HepG2 (cell line): ENCODE measurements at regions not wholly inside any gene's neighbourhood (a gene's known extent, or its start where the extent isn't known, plus 50 kb on each side); places are given as distances from the start of the nearest gene placed in this dataset.

ENCODE experiments used
- ATAC-seq: fragments of 200-7000 bp; cut with Tn5 transposase; 3 replicates; pipeline ENCODE4 v1.9.1; 2020; ENCODE audit warnings: mild to moderate bottlenecking, moderate library complexity
- BruUV-seq: library from RNA; stranded (reverse); fragments of 400-500 nt; replicated peaks from 2 replicates; lab custom pipeline; 2021; lab: Mats Ljungman, UMichigan
- CTCF ChIA-PET: fragments of 300-600 bp; formaldehyde crosslinking; extraction: SDS; loops from one replicate; lab custom pipeline; 2021; ENCODE audit warnings: low total read pairs, inconsistent platforms, low intra/inter-chr PET ratio; lab: Yijun Ruan, JAX
- POLR2A ChIA-PET: fragments of 350-600 bp; sonication (Branson Sonifier 250); formaldehyde crosslinking; loops from one replicate; lab custom pipeline; 2020; ENCODE audit warnings: antibody characterized with exemption, inconsistent platforms; lab: Yijun Ruan, JAX
- DNase-seq: peaks from one replicate; pipeline ENCODE4 v3.0.0-alpha.2; 2015; ENCODE audit warnings: low spot score
- FAIRE-seq: peaks from 3 replicates; lab custom pipeline; 2011; peaks lifted over from hg19 to GRCh38; lab: Jason Lieb, UNC
- H2AFZ ChIP-seq: one replicate; pipeline ENCODE4 v1.6.1; 2011; ENCODE audit warnings: low read length, inconsistent platforms
- H3K27ac ChIP-seq: fragments of 300-600 bp; 3 replicates; pipeline ENCODE4 v1.8.0; 2011; ENCODE audit warnings: mixed run types, mild to moderate bottlenecking, mixed read lengths, low read length, inconsistent platforms; ENCODE audit not compliant: insufficient read depth; ENCODE audit errors: extremely low read length
- H3K27me3 ChIP-seq, 2 experiments: fragments of 200-600 bp in 1 of 2; 2 replicates in 1 of 2; 3 replicates in 1 of 2; pipeline versions ENCODE4 v1.6.0 to v1.8.0; 2011; ENCODE audit warnings: low read length in 2 of 2, mild to moderate bottlenecking in 2 of 2, moderate library complexity in 2 of 2, inconsistent platforms in 1 of 2; ENCODE audit not compliant: insufficient read depth in 2 of 2, control insufficient read depth in 1 of 2
- H3K36me3 ChIP-seq, 2 experiments: fragments of 200-600 bp in 1 of 2; replicated peaks in 1 of 2; 2 replicates in 1 of 2; 3 replicates in 1 of 2; pipeline versions ENCODE4 v1.5.1 to v1.8.0; 2011; ENCODE audit warnings: low read length in 2 of 2, inconsistent platforms in 1 of 2; ENCODE audit not compliant: insufficient read depth in 2 of 2, control insufficient read depth in 1 of 2
- H3K4me1 ChIP-seq: 2 replicates; pipeline ENCODE4 v1.5.1; 2012; ENCODE audit warnings: low read length, inconsistent platforms; ENCODE audit not compliant: insufficient read depth
- H3K4me2 ChIP-seq: 2 replicates; pipeline ENCODE4 v1.6.0; 2011; ENCODE audit warnings: low read depth, low read length, inconsistent platforms
- H3K4me3 ChIP-seq, 3 experiments: fragments of 200-600 bp in 1 of 3; sonication (generic), shearing (Covaris generic) in 1 of 3; replicated peaks in 1 of 3; 2 replicates each; pipeline ENCODE4 v1.5.1; 2011 to 2016; ENCODE audit warnings: low read length in 3 of 3, inconsistent platforms in 2 of 3, low read depth in 2 of 3, mild to moderate bottlenecking in 2 of 3, control low read depth in 1 of 3, mixed read lengths in 1 of 3; ENCODE audit not compliant: insufficient read depth in 1 of 3
- H3K79me2 ChIP-seq: one replicate; pipeline ENCODE4 v1.6.1; 2011; ENCODE audit warnings: low read length, inconsistent platforms; ENCODE audit not compliant: insufficient read depth
- H3K9ac ChIP-seq: 2 replicates; pipeline ENCODE4 v1.6.0; 2011; ENCODE audit warnings: mild to moderate bottlenecking, low read depth, low read length, inconsistent platforms; ENCODE audit not compliant: insufficient read depth
- H3K9me3 ChIP-seq: 2 replicates; pipeline ENCODE4 v1.5.1; 2012; ENCODE audit warnings: mild to moderate bottlenecking, low read length
- H4K20me1 ChIP-seq: 2 replicates; pipeline ENCODE4 v1.6.0; 2011; ENCODE audit warnings: inconsistent platforms, mild to moderate bottlenecking, low read length, moderate library complexity; ENCODE audit not compliant: insufficient read depth
- CSRNP2 ChIP-seq: sonication (generic); formaldehyde crosslinking; conservative IDR thresholded peaks from 2 replicates; pipeline ENCODE4 v1.8.0; 2022; ENCODE audit warnings: low read depth, missing genetic modification reagents
- RBAK ChIP-seq: sonication (generic); formaldehyde crosslinking; IDR thresholded peaks from 2 replicates; pipeline ENCODE4 v1.5.1; 2020; ENCODE audit warnings: mild to moderate bottlenecking, missing genetic modification reagents
- TFDP2 ChIP-seq: sonication (generic); formaldehyde crosslinking; IDR thresholded peaks from 2 replicates; pipeline ENCODE4 v1.4.0; 2020; ENCODE audit warnings: missing genetic modification reagents
- ZBTB26 ChIP-seq: IDR thresholded peaks from 2 replicates; pipeline ENCODE4 v1.6.1; 2016; ENCODE audit warnings: missing compliant biosample characterization, missing genetic modification reagents, borderline replicate concordance
- ZNF251 ChIP-seq: sonication (generic); formaldehyde crosslinking; IDR thresholded peaks from 2 replicates; pipeline ENCODE4 v1.9.0; 2021; ENCODE audit warnings: mild to moderate bottlenecking, missing genetic modification reagents
- ZNF337 ChIP-seq: sonication (generic); formaldehyde crosslinking; IDR thresholded peaks from 2 replicates; pipeline ENCODE4 v1.5.1; 2020; ENCODE audit warnings: missing genetic modification reagents, low read depth, mild to moderate bottlenecking, borderline replicate concordance
- ZNF660 ChIP-seq: sonication (generic); formaldehyde crosslinking; IDR thresholded peaks from 2 replicates; pipeline ENCODE4 v1.5.1; 2020; ENCODE audit warnings: mild to moderate bottlenecking, low read depth, missing genetic modification reagents, borderline replicate concordance
- WGBS: methylation state at CpG from one replicate; pipeline ENCODE4 v1.1.6; 2017; ENCODE audit warnings: low lambda C conversion rate; 5-methylcytosine and 5-hydroxymethylcytosine counted together
- in situ Hi-C: cut with HindIII; loops from 2 replicates; pipeline ENCODE4 v1.10.0; 2017; ENCODE audit warnings: low pct_unique_long_range_greater_than_20kb; ENCODE audit not compliant: extremely low pct_ligation_motif_present
- intact Hi-C: fragments of 100-400 bp; cut with micrococcal nuclease; formaldehyde crosslinking; loops from one replicate; pipeline ENCODE4 v1.10.0; 2022; ENCODE audit not compliant: unreplicated experiment

GRCh38 chr9:134525841-134526583 lies 115.6 kb upstream of the COL5A1 start:
- ChIA-PET CTCF (no interaction called here), POLR2A (no interaction called here)
- H3K4me1 ChIP-seq = no peaks in the 10 kb centered on the region
- in situ Hi-C loops (no loop called here), intact Hi-C loops (no loop called here)
- 65% methylated on average over 14 of the region's 26 CpGs for WGBS
- H4K20me1 ChIP-seq = no peaks in the 10 kb centered on the region
- FAIRE-seq (no peak), ATAC-seq (no peak), DNase-seq (no peak)
- TF ChIP-seq ZBTB26 (CRISPR knock-in tag) (no peak), RBAK (CRISPR knock-in tag) (no peak), ZNF251 (CRISPR knock-in tag) (no peak), ZNF660 (no peak), CSRNP2 (CRISPR knock-in tag) (no peak), ZNF337 (CRISPR knock-in tag) (no peak), TFDP2 (CRISPR knock-in tag) (no peak)
- no peak overlapping the region for H2AFZ ChIP-seq
- no peaks in the 10 kb centered on the region for H3K79me2 ChIP-seq
- H3K27me3 ChIP-seq = peaks cover 15 to 55% of the 10 kb centered on the region in 2 experiments; a peak in 4 of 5 replicates
- H3K9ac ChIP-seq = no peak overlapping the region
- no peak overlapping the region for H3K4me3 ChIP-seq
- no peak overlapping the region for H3K27ac ChIP-seq
- H3K36me3 ChIP-seq = no peaks in the 10 kb centered on the region
- no TSS peak for BruUV-seq
- H3K4me2 ChIP-seq = no peak overlapping the region
- H3K9me3 ChIP-seq = no peaks in the 10 kb centered on the region
